HFFc6 (cell line): ENCODE measurements at regions not wholly inside any gene's neighbourhood (a gene's known extent, or its start where the extent isn't known, plus 50 kb on each side); places are given as distances from the start of the nearest gene placed in this dataset.

Source experiments
- DNase-seq: peaks from one replicate; pipeline ENCODE4 v3.0.0-alpha.2; 2018
- H3K27ac Mint-ChIP-seq: 2 replicates; pipeline ENCODE4 v1.8.0; 2020; ENCODE audit warnings: mild to moderate bottlenecking, mixed read lengths
- H3K27me3 Mint-ChIP-seq: 2 replicates; pipeline ENCODE4 v1.8.0; 2021; ENCODE audit warnings: mild to moderate bottlenecking, moderate library complexity, mixed read lengths; ENCODE audit not compliant: insufficient read depth
- H3K36me3 Mint-ChIP-seq: 2 replicates; pipeline ENCODE4 v1.8.0; 2021; ENCODE audit warnings: low read depth, mixed read lengths
- H3K4me1 Mint-ChIP-seq: 2 replicates; pipeline ENCODE4 v1.8.0; 2020; ENCODE audit warnings: low read depth, mixed read lengths
- H3K4me3 Mint-ChIP-seq: 2 replicates; pipeline ENCODE4 v1.8.0; 2020; ENCODE audit warnings: mild to moderate bottlenecking, moderate library complexity, mixed read lengths
- H3K9me3 Mint-ChIP-seq: 2 replicates; pipeline ENCODE4 v1.8.0; 2020; ENCODE audit warnings: mild to moderate bottlenecking, mixed read lengths
- CTCF ChIP-seq: fragments of 200-600 bp; sonication (generic); IDR thresholded peaks from 2 replicates; pipeline ENCODE4 v1.5.0; 2021; ENCODE audit warnings: antibody characterized with exemption, mild to moderate bottlenecking

- TF ChIP-seq CTCF, result no peak
- DNase-seq, result peak; percentile 34
- Mint-ChIP-seq H3K9me3 (no peaks in the 10 kb centered on the region), H3K4me3 (no peak overlapping the region), H3K4me1 (peaks cover 10% of the 10 kb centered on the region), H3K36me3 (no peaks in the 10 kb centered on the region), H3K27ac (no peak overlapping the region), H3K27me3 (peaks cover 7% of the 10 kb centered on the region)
These were observed 141.3 kb downstream of the ABCC12 start for GRCh38 chr16:48014349-48015135.

DNA sequence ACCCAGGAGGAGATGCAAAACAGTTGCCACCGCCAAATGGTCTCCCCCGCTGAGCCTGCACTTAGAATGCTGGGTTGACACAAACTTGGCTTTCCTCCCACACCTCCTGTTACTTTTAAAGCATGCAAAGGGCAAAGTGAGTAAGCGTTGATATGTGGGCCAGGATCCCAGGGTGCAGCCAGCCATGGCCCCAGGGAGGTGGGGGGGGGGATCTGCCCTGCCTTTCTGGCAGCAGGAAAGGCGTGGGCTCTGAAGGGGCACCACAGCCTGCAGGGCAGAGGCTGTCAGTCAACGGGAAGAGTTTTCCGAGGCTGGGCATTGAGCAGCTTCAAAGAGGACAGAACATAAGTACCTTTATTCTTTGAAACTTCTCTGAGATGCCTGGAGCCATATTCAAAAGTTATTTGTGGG, 142.3 kb downstream of the ABCC12 start:
- no peak for TF ChIP-seq CTCF

DNA sequence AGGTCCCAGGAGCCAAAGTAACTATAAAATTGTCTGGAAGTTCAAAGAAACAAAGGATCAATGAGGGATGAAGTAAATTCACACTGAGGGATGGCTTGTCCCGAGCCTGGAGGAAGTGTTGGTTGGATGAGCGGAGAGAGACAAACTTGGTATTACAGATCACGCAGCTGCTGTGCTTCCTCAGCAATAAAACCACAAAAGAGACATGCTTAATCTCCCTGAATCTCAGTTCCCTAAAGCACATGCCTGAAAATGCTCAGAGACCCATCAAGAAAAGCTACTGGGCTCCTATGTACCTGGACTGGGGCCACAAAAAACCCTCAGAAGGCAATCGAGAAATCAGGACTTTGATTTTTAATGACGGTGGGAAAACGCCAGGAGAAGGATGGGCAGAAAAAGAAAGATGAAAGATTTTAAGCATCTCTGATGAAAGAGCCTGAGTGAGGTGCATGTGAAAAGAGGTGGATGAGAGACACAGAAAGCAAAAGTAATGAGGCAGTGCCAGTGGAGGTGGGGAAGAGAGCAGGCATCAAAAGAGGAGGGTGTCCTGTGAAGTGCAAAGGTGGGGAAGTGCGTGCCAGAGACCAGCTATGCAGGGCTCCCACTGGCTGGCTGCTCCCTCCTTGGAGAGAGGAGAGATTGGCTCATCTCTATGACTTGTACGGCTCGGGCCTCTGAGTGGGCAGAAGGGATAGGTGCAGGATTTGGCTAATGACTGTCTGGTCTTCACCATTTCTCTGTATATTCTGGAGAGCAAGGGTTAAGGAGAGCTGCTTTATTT, 143.7 kb downstream of the ABCC12 start:
- Mint-ChIP-seq H3K9me3 (no peaks in the 10 kb centered on the region), H3K4me1 (peaks cover 10% of the 10 kb centered on the region), H3K27me3 (peaks cover 10% of the 10 kb centered on the region), H3K4me3 (no peak overlapping the region), H3K36me3 (no peaks in the 10 kb centered on the region), H3K27ac (no peak overlapping the region)
- no peak for TF ChIP-seq CTCF
- DNase-seq, result no peak

More for the DNA sequence above, 142.3 kb downstream of the ABCC12 start:
- DNase-seq, result no peak
- H3K4me1 Mint-ChIP-seq, result peaks cover 10% of the 10 kb centered on the region
- H3K27ac Mint-ChIP-seq, result no peak overlapping the region
- peaks cover 7% of the 10 kb centered on the region for H3K27me3 Mint-ChIP-seq
- H3K4me3 Mint-ChIP-seq, result no peak overlapping the region
- H3K36me3 Mint-ChIP-seq, result no peaks in the 10 kb centered on the region
- H3K9me3 Mint-ChIP-seq, result no peaks in the 10 kb centered on the region

- no peak overlapping the region for H3K27ac Mint-ChIP-seq
- no peaks in the 10 kb centered on the region for H3K36me3 Mint-ChIP-seq
- no peak for TF ChIP-seq CTCF
- DNase-seq, result no peak
- peaks cover 12% of the 10 kb centered on the region for H3K27me3 Mint-ChIP-seq
- no peaks in the 10 kb centered on the region for H3K9me3 Mint-ChIP-seq
- H3K4me3 Mint-ChIP-seq, result no peak overlapping the region
- peaks cover 10% of the 10 kb centered on the region for H3K4me1 Mint-ChIP-seq
These were observed 144.3 kb downstream of the ABCC12 start for GRCh38 chr16:48011466-48011865.

DNA sequence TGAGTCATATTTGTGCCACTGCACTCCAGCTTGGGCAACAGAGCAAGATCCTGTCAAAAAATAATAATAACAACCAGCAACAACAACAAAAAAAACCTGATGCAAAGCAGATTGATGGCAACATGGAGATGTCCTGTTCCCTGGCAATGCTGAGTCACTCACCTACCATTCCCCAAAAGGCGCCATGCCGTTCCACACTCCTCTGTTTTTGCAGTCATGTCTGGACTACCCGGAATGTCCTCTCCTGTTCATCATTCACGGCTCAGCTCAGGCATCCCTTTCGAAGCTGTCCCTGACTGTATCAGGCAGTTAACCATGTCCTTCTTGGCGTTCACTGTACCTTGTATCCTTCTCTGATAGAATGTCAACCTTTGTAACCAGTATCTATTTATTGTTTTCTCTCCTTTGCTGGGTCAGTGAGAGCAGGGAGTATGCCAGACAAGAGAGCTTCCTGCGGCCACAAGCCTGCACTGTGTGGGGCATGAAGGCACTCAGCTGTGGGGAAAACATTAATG, 147.7 kb downstream of the ABCC12 start:
- H3K9me3 Mint-ChIP-seq, result no peaks in the 10 kb centered on the region
- no peak for DNase-seq
- H3K4me3 Mint-ChIP-seq, result no peak overlapping the region
- no peak overlapping the region for H3K27ac Mint-ChIP-seq
- no peak for TF ChIP-seq CTCF
- no peaks in the 10 kb centered on the region for H3K4me1 Mint-ChIP-seq
- no peaks in the 10 kb centered on the region for H3K36me3 Mint-ChIP-seq
- peaks cover 23% of the 10 kb centered on the region for H3K27me3 Mint-ChIP-seq
